ENCODE measurements at regions not wholly inside any gene's neighbourhood (a gene's known extent, or its start where the extent isn't known, plus 50 kb on each side); places are given as distances from the start of the nearest gene placed in this dataset.
"Not testable (repeated sequence)": the region's sequence is repeated elsewhere in the genome, so short reads cannot be mapped to it uniquely, and the experiment has no call there.

DNA sequence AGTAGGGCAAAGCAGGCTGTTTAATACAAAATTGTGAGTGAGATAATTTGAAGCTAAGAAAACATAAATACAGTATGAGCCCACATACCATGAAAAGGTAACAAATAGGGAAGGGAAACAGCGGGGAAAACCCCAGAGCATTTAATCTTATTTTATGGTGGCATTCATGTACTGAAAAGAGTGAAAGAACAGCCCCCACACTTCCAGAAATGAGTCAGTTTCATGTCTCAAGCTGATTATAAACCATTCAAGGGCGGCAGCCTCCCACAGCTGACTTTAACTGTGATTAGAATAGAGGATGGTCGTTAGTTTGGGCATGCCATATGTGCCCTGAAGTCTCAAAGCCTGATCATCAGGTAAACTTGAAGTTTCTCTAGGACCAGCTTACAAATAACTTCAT, 64.5 kb downstream of the FOXG1 start:
- Histone ChIP-seq H2BK12ac (ENCODE audit: low read length) (no peak overlapping the region), H4K12ac (ENCODE audit: low read depth, low read length) (no peak overlapping the region), H2BK120ac (ENCODE audit: insufficient read depth, low read length, poor library complexity) (no peak overlapping the region), H3K4me2 (ENCODE audit: low read length) (no peak overlapping the region), H3K4ac (ENCODE audit: low read depth, low read length) (no peak overlapping the region), H3K36me3 (ENCODE audit: control insufficient read depth in 1 of 2, insufficient read depth in 2 of 2, low read length in 2 of 2) (no peaks in the 10 kb centered on the region), H3K79me1 (ENCODE audit: low read length) (no peaks in the 10 kb centered on the region), H3K27ac (ENCODE audit: low read depth, low read length) (no peak overlapping the region), H3K9ac (ENCODE audit: low read length) (no peak overlapping the region), H3K18ac (ENCODE audit: low read length) (no peak overlapping the region), H3K79me2 (ENCODE audit: control insufficient read depth, insufficient read depth, low read length, poor library complexity) (no peaks in the 10 kb centered on the region), H4K8ac (ENCODE audit: low read depth, low read length) (no peak overlapping the region), H3K4me1 (ENCODE audit: control insufficient read depth in 1 of 2, insufficient read depth in 2 of 2, low read length in 2 of 2) (no peaks in the 10 kb centered on the region), H3K27me3 (ENCODE audit: insufficient read depth, low read length) (no peaks in the 10 kb centered on the region), H2AK5ac (ENCODE audit: low read length) (no peak overlapping the region), H4K91ac (ENCODE audit: low read depth, low read length) (no peak overlapping the region), H3K9me3 (ENCODE audit: insufficient read depth, low read depth, low read length) (no peaks in the 10 kb centered on the region), H3K14ac (ENCODE audit: low read length) (no peak overlapping the region), H3K23ac (ENCODE audit: low read length) (no peak overlapping the region), H3K4me3 (ENCODE audit: low read depth, low read length) (no peak overlapping the region), H2AFZ (ENCODE audit: insufficient read depth, low read length, poor library complexity) (no peak overlapping the region), H2BK5ac (ENCODE audit: low read depth, low read length, poor library complexity) (no peak overlapping the region)
- no CpG with 5 or more reads among the region's 3 CpGs for WGBS (ENCODE audit: extremely low coverage, insufficient coverage, insufficient read length)
- DNase-seq = no peak

GRCh38 chr14:28842569-28842968, 76.0 kb downstream of the FOXG1 start:
- not testable (repeated sequence) for H3K9ac ChIP-seq (ENCODE audit: low read length)
- no CpG with 5 or more reads among the region's 5 CpGs for WGBS (ENCODE audit: extremely low coverage, insufficient coverage, insufficient read length)

GRCh38 chr14:28867571-28867970, 101.0 kb downstream of the FOXG1 start:
- no peak overlapping the region for H2BK5ac ChIP-seq (ENCODE audit: low read depth, low read length, poor library complexity)
- H3K23ac ChIP-seq (ENCODE audit: low read length) = no peak overlapping the region
- H4K8ac ChIP-seq (ENCODE audit: low read depth, low read length) = no peak overlapping the region
- no peaks in the 10 kb centered on the region for H3K9me3 ChIP-seq (ENCODE audit: insufficient read depth, low read depth, low read length)
- no peaks in the 10 kb centered on the region for H3K36me3 ChIP-seq (ENCODE audit: control insufficient read depth in 1 of 2, insufficient read depth in 2 of 2, low read length in 2 of 2)
- H3K4me1 ChIP-seq (ENCODE audit: control insufficient read depth in 1 of 2, insufficient read depth in 2 of 2, low read length in 2 of 2) = no peaks in the 10 kb centered on the region
- no peaks in the 10 kb centered on the region for H3K79me1 ChIP-seq (ENCODE audit: low read length)
- H3K27ac ChIP-seq (ENCODE audit: low read depth, low read length) = no peak overlapping the region
- H3K27me3 ChIP-seq (ENCODE audit: insufficient read depth, low read length) = no peaks in the 10 kb centered on the region
- no peak overlapping the region for H2AK5ac ChIP-seq (ENCODE audit: low read length)
- no peak overlapping the region for H2BK120ac ChIP-seq (ENCODE audit: insufficient read depth, low read length, poor library complexity)
- no peak for DNase-seq
- H3K79me2 ChIP-seq (ENCODE audit: control insufficient read depth, insufficient read depth, low read length, poor library complexity) = no peaks in the 10 kb centered on the region
- no peak overlapping the region for H4K91ac ChIP-seq (ENCODE audit: low read depth, low read length)
- H2AFZ ChIP-seq (ENCODE audit: insufficient read depth, low read length, poor library complexity) = no peak overlapping the region
- H3K9ac ChIP-seq (ENCODE audit: low read length) = no peak overlapping the region
- no peak overlapping the region for H3K4ac ChIP-seq (ENCODE audit: low read depth, low read length)
- H3K4me3 ChIP-seq (ENCODE audit: low read depth, low read length) = no peak overlapping the region
- H3K18ac ChIP-seq (ENCODE audit: low read length) = no peak overlapping the region
- WGBS (ENCODE audit: extremely low coverage, insufficient coverage, insufficient read length) = no CpG with 5 or more reads among the region's 2 CpGs
- no peak overlapping the region for H3K4me2 ChIP-seq (ENCODE audit: low read length)
- no peak overlapping the region for H3K14ac ChIP-seq (ENCODE audit: low read length)
- no peak overlapping the region for H2BK12ac ChIP-seq (ENCODE audit: low read length)
- no peak overlapping the region for H4K12ac ChIP-seq (ENCODE audit: low read depth, low read length)

More at GRCh38 chr14:28842569-28842968, 76.0 kb downstream of the FOXG1 start:
- H3K4me1 ChIP-seq (ENCODE audit: control insufficient read depth in 1 of 2, insufficient read depth in 2 of 2, low read length in 2 of 2); H4K91ac ChIP-seq (ENCODE audit: low read depth, low read length); H2BK5ac ChIP-seq (ENCODE audit: low read depth, low read length, poor library complexity); H3K36me3 ChIP-seq (ENCODE audit: control insufficient read depth in 1 of 2, insufficient read depth in 2 of 2, low read length in 2 of 2); H3K4me3 ChIP-seq (ENCODE audit: low read depth, low read length); H4K8ac ChIP-seq (ENCODE audit: low read depth, low read length); H3K14ac ChIP-seq (ENCODE audit: low read length); H3K27ac ChIP-seq (ENCODE audit: low read depth, low read length); H3K9me3 ChIP-seq (ENCODE audit: insufficient read depth, low read depth, low read length); H3K4ac ChIP-seq (ENCODE audit: low read depth, low read length); H2AK5ac ChIP-seq (ENCODE audit: low read length); DNase-seq; H4K12ac ChIP-seq (ENCODE audit: low read depth, low read length); H2BK12ac ChIP-seq (ENCODE audit: low read length); H3K23ac ChIP-seq (ENCODE audit: low read length); H3K4me2 ChIP-seq (ENCODE audit: low read length); H2AFZ ChIP-seq (ENCODE audit: insufficient read depth, low read length, poor library complexity); H3K18ac ChIP-seq (ENCODE audit: low read length); H3K79me2 ChIP-seq (ENCODE audit: control insufficient read depth, insufficient read depth, low read length, poor library complexity); H3K79me1 ChIP-seq (ENCODE audit: low read length); H3K27me3 ChIP-seq (ENCODE audit: insufficient read depth, low read length); H2BK120ac ChIP-seq (ENCODE audit: insufficient read depth, low read length, poor library complexity): not testable (repeated sequence)

DNA sequence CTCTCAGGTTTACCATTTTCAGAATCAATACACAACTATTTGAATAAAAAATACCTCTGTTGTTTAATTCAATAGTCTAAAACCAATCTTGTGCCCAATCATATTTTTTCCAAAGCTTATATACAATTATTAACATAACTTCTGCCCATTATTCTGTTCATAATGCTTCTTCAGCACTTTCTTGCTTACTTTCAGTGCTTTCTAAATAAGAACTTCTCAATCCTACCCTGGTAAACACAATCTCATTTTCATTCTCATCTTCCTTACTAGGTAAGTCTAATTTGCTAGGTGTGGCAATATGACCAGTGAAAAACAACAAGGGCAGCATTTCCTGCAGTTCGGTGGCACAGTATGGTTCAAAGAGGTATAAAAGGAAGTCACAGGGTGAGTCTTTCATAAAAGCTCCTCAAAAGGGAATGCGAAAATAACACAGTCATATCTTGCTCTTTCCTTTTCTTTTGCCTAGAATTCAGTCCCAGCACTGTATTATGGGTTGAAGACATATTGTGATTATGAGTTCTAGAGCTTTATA, 103.5 kb downstream of the FOXG1 start:
- H2AK5ac ChIP-seq (ENCODE audit: low read length) = no peak overlapping the region
- H3K4me1 ChIP-seq (ENCODE audit: control insufficient read depth in 1 of 2, insufficient read depth in 2 of 2, low read length in 2 of 2) = no peaks in the 10 kb centered on the region
- H3K14ac ChIP-seq (ENCODE audit: low read length) = no peak overlapping the region
- no peak overlapping the region for H3K9ac ChIP-seq (ENCODE audit: low read length)
- no peak overlapping the region for H3K4me2 ChIP-seq (ENCODE audit: low read length)
- H3K9me3 ChIP-seq (ENCODE audit: insufficient read depth, low read depth, low read length) = no peaks in the 10 kb centered on the region
- no peak overlapping the region for H3K18ac ChIP-seq (ENCODE audit: low read length)
- H4K91ac ChIP-seq (ENCODE audit: low read depth, low read length) = no peak overlapping the region
- H3K79me2 ChIP-seq (ENCODE audit: control insufficient read depth, insufficient read depth, low read length, poor library complexity) = no peaks in the 10 kb centered on the region
- no peaks in the 10 kb centered on the region for H3K79me1 ChIP-seq (ENCODE audit: low read length)
- H2BK12ac ChIP-seq (ENCODE audit: low read length) = no peak overlapping the region
- H3K27ac ChIP-seq (ENCODE audit: low read depth, low read length) = no peak overlapping the region
- WGBS (ENCODE audit: extremely low coverage, insufficient coverage, insufficient read length) = no CpG with 5 or more reads among the region's 2 CpGs
- no peak for DNase-seq
- H3K23ac ChIP-seq (ENCODE audit: low read length) = no peak overlapping the region
- no peak overlapping the region for H3K4ac ChIP-seq (ENCODE audit: low read depth, low read length)
- H3K36me3 ChIP-seq (ENCODE audit: control insufficient read depth in 1 of 2, insufficient read depth in 2 of 2, low read length in 2 of 2) = no peaks in the 10 kb centered on the region
- no peak overlapping the region for H2BK5ac ChIP-seq (ENCODE audit: low read depth, low read length, poor library complexity)
- no peak overlapping the region for H2AFZ ChIP-seq (ENCODE audit: insufficient read depth, low read length, poor library complexity)
- no peak overlapping the region for H4K12ac ChIP-seq (ENCODE audit: low read depth, low read length)
- no peak overlapping the region for H3K4me3 ChIP-seq (ENCODE audit: low read depth, low read length)
- no peak overlapping the region for H2BK120ac ChIP-seq (ENCODE audit: insufficient read depth, low read length, poor library complexity)
- H3K27me3 ChIP-seq (ENCODE audit: insufficient read depth, low read length) = no peaks in the 10 kb centered on the region
- no peak overlapping the region for H4K8ac ChIP-seq (ENCODE audit: low read depth, low read length)
